Right lobe of liver (tissue), 4 donors: ENCODE measurements at regions not wholly inside any gene's neighbourhood (a gene's known extent, or its start where the extent isn't known, plus 50 kb on each side); places are given as distances from the start of the nearest gene placed in this dataset.

Source experiments
- CTCF ChIP-seq, 4 donors: fragments of 200-600 bp in 3 of 4; fragments of 450-650 bp in 1 of 4; IDR thresholded peaks; one replicate each; pipeline versions ENCODE4 v1.5.1 to v1.8.0; 2016 to 2022; ENCODE audit warnings: antibody characterized with exemption in 4 of 4, mild to moderate bottlenecking in 2 of 4
- POLR2A ChIP-seq: fragments of 450-650 bp; IDR thresholded peaks from one replicate; pipeline ENCODE4 v1.6.1; 2017; ENCODE audit warnings: antibody characterized with exemption, mild to moderate bottlenecking
- donor health status: DM: no; HTN: no; CAD: no.
- donor health status: DM: no; HTN: no; CAD: no.
- donor health status: DM: no; HTN: yes; CAD: no.

GRCh38 chr13:53201454-53202225 lies 173.0 kb downstream of the OLFM4 start:
- TF ChIP-seq CTCF (IDR thresholded peaks at IDR 0.05) (peak in 3 of 4 donors; percentile 2 to 28 (median 18)), POLR2A (no peak)
